ENCODE measurements at regions not wholly inside any gene's neighbourhood (a gene's known extent, or its start where the extent isn't known, plus 50 kb on each side); places are given as distances from the start of the nearest gene placed in this dataset.

GRCh38 chr14:40053416-40053815 lies 621.2 kb upstream of the FBXO33 start:
- TF ChIP-seq, protein P1, sequence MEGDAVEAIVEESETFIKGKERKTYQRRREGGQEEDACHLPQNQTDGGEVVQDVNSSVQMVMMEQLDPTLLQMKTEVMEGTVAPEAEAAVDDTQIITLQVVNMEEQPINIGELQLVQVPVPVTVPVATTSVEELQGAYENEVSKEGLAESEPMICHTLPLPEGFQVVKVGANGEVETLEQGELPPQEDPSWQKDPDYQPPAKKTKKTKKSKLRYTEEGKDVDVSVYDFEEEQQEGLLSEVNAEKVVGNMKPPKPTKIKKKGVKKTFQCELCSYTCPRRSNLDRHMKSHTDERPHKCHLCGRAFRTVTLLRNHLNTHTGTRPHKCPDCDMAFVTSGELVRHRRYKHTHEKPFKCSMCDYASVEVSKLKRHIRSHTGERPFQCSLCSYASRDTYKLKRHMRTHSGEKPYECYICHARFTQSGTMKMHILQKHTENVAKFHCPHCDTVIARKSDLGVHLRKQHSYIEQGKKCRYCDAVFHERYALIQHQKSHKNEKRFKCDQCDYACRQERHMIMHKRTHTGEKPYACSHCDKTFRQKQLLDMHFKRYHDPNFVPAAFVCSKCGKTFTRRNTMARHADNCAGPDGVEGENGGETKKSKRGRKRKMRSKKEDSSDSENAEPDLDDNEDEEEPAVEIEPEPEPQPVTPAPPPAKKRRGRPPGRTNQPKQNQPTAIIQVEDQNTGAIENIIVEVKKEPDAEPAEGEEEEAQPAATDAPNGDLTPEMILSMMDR (conservative IDR thresholded peaks at IDR 0.05) = no peak
- no peak for TF ChIP-seq ZFX (IDR thresholded peaks at IDR 0.05)

Measured in C4-2B (cell line).